Stimulated activated CD4-positive, alpha-beta T cell treated with anti-CD3 and anti-CD28 coated beads, Interleukin-4, amount 100 ng/mL, for 48 hours (primary cell): ENCODE measurements at regions not wholly inside any gene's neighbourhood (a gene's known extent, or its start where the extent isn't known, plus 50 kb on each side); places are given as distances from the start of the nearest gene placed in this dataset.
"Not testable (repeated sequence)": the region's sequence is repeated elsewhere in the genome, so short reads cannot be mapped to it uniquely, and the experiment has no call there.

Experiments used
- DNase-seq, 2 donors: peaks; one replicate each; pipeline ENCODE4 v3.0.0-alpha.2; 2020; ENCODE audit warnings: low read depth in 2 of 2

- DNase-seq: no peak
Measured at GRCh38 chr14:53742233-53742620, 214.4 kb downstream of the BMP4 start.

DNA sequence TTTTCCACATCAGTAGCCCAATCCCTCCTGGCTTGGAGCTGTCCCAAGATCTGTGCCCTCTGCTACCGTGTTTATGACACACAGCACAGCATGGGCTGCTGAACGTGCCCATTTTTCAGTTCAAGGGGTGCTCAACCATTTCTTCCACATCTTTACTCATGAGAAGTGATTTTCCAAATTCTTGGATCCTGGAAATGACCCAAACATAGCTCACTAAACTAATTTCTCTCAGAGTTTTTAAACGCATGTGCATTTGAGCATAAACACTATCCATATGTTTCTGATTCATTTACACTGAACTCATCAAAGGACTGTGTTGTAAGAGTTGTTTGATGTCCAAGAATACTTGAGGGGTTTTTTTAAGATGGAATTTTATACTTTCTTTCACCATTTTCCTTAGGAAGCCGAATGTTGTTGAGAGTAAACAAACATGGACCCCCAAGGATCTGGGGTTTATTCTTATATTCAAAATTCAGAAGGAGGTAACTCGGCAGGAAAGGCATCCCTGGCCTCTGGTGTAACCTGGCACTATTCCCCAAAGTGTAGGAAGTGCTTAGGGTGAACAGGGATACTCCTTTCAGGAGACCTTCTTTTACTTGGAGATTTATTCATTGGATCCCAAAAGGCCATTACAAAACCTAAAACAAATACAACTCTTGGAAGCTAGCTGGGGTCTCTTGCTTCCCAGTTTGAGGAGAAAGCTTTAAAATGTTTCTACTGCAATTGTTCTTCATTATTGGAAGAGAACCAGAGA is 215.0 kb downstream of the BMP4 start:
- DNase-seq: no peak

- DNase-seq: no peak
Measured at GRCh38 chr14:53740570-53740969, 216.1 kb downstream of the BMP4 start.

DNA sequence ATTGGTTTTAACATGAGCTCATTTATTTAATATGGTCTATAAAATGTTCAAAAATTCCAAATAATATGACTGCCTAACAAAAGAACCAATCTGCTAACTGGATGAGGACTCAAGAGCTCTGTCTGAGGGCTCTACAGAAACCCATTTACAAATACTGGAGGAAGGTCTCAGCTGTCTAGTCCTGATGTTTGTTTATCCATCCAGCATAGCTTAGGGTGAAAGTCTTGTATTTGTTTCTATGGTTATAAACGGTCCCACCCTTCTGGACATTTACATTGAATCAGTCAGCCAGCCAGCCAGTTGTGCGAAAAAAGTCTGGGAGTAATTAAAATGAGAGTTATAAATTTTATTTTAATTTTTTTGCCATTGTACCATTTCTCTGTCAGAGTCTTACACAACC is 220.7 kb downstream of the BMP4 start:
- DNase-seq: no peak

GRCh38 chr14:53723221-53723620 is 233.4 kb downstream of the BMP4 start:
- no peak for DNase-seq

DNA sequence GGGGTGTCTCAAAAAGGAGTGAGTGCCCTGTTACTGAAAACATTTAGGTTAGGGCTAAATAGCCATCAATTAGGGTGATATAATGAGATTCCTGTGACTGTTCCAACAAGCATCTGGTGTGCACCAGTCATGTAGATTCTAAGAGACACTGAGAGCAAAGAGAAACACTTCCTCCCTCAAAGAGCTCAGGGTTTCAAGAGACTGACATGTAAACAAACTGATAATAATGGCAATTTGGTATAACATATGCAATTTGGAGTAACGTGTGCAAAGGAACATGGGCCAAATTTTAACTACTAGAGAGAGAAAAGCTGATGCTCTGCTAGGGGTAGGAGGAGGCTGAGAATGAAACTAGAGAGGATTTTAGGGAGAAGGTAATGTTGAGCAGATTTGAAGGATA is 237.1 kb downstream of the BMP4 start:
- no peak for DNase-seq

DNA sequence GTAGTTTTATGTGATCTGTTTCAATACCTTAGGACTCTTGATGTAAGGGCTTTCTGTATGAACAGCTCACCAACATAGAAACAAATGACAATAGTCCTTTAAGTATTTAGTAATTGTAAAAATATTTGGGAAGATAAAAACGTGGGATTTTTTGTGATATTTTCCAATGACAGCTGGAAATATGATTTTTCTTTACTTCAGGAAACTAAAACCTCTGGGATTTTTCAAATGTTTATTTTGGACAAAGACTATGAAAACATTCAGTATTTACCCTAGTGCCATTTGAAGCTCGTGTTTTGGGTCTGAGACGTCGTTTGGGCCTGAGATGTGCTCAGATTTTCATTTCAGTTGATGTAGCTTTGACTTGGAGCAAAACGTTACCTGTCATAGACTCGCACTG is 240.0 kb downstream of the BMP4 start:
- no peak for DNase-seq

DNA sequence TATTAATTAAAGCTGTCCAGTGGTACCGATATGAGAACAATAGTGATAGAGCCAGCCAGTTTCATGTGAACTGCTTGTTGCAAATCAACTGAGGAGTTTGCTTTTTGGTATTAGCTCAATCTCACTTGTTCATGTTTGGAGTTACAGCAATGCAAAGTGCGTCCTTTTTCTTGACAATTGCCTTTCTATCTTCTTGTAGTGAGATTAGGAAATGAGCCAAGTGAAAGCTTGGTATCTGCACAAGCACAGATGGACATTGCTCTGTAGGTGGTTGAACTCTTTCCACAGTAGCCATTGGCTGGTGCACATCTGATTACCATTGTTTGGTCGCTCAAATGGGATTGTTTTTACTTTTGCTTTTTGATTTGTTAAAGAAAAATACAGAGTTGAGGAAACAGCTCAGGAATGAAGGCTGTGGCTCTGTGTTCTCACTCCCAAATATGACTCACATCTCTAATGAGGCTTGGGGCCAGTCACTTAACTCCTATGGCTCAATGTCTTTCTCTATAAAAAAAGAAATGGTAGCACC is 241.4 kb downstream of the BMP4 start:
- no peak for DNase-seq

DNA sequence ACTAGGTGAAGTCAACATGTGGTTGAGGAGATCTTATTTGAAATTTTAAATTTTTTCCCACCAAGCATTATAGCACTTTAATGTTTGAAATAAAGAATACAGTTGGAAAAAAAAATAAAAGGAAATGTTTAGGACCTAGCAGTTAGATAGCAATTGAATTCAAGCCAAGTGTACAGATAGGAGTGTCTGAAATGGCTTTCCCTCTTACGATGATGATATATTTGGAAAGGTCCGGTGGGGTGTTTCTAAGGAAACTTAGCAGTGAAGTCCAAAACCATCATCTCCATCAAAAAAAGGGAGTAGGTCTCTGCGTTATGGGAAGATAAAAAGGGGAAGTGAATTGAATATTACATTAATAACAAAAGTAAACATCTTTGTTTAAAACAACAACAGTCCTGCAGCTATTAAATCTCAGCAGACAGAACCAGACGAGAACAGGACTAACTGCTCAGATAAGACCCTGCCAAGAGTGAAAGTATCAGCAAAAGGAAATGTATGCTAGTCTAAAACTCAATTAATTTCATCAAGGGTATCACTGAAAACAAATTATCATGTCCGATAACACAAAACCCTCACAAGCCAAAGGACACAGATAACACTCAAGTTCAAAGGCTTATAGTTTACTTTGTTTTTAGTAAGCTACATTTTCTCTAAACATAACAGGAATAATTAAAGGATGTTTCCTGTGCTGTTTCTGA is 242.0 kb downstream of the BMP4 start:
- DNase-seq: no peak

DNA sequence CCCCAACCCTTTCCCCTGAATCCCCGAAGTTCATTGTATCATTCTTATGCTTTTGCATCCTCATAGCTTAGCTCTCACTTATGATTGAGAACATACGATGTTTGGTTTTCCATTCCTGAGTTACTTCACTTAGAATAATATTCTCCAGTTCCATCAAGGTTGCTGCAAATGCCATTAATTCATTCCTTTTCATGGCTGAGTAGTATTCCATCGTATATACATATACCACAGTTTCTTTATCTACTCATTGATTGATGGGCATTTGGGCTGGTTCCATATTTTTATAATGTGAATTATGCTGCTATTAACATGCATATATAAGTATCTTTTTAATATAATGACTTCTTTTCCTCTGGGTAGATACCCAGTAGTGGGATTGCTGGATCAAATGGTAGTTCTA is 243.7 kb downstream of the BMP4 start:
- not testable (repeated sequence) for DNase-seq

DNA sequence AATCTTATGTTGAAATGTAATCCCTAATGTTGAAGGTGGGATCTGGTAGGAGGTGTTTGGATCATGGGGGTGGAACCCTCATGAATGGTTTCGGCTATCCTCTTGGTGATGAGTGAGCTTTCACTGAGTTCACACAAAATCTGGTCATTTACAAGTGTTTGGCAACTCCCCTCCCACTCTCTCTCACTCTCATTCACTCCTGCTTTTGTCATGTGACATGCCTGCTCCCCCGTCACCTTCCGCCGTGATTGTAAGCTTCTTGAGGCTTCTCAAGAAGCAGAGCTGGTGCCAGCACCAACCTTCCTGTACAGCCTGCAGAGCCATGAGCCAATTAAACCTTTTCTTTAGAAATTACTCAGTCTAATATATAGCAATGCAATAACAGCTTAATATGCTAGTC is 245.4 kb downstream of the BMP4 start:
- no peak for DNase-seq

- no peak for DNase-seq
Measured at GRCh38 chr14:53710615-53711014, 246.0 kb downstream of the BMP4 start.

DNA sequence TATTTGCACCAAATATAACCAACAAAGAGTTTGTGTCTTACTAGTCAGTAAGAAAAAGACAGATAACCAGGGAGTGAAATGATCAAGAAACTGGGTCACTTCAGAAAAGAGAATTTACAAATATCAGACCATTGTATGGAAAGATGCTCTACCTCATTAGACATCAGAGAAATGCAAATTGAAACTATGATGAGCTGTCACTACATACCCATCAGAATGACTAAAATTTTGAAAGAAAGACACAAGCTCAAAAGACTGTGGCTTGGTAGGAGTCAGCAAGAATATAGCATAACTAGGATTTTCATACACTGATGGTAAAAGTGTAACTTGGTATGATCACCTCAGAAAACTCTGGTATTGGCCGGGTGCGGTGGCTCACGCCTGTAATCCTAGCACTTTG is 247.2 kb downstream of the BMP4 start:
- DNase-seq: no peak

DNA sequence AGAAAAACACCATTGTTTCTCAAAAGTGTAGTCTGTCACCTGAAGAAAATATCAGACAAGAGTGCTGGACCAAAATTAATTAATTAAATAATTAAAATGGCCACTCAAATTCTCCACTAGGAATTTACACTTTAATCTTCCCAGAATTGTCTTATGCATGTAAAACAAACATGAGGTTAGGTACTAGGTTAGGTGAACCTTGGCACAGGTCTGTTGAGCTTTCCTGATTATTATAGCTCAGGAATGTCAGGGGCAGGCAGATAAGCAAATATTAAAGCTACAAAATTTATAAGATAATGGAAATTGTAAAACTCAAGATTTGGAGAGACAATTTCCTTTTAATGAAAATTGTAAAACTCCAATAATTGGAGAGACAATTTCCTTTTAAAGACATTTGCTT is 253.2 kb downstream of the BMP4 start:
- DNase-seq: no peak

DNA sequence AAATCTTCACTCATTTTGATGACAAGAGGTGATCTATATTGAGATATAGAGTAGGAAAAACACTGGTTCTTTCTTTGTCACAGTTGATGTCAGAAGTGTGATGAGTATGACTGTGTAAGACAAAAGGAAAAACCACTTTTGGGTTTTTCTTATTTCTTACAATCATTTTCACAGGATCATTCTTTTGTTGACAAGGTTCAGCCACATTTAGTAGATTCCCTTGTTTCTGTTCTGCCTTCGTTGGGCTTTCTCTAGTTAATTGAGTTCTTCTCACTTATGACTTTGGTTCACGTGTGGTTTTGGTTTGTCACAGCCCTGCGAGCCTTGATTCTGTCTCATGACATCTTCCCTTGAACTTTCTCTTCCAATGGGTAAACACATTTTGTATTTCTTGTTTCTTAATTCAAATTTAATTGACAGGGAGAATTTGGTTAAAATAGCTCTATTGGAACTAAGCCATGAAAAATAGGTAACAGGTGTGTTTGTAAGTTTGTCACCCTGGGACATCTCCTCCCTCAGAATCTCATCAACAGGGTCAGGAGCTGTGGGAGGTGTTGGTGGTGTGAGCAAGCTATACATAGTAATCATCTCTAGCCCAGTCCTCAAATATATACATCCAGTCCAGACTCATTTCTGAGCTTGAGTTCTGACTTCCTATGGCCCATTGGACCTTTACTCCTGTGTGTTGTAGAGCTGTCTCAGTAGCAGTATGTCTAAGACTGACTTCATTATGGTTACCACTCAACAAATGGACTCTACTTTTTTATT is 255.3 kb downstream of the BMP4 start:
- no peak for DNase-seq

- DNase-seq: no peak
Measured at GRCh38 chr14:53696217-53696965, 260.2 kb downstream of the BMP4 start.

DNA sequence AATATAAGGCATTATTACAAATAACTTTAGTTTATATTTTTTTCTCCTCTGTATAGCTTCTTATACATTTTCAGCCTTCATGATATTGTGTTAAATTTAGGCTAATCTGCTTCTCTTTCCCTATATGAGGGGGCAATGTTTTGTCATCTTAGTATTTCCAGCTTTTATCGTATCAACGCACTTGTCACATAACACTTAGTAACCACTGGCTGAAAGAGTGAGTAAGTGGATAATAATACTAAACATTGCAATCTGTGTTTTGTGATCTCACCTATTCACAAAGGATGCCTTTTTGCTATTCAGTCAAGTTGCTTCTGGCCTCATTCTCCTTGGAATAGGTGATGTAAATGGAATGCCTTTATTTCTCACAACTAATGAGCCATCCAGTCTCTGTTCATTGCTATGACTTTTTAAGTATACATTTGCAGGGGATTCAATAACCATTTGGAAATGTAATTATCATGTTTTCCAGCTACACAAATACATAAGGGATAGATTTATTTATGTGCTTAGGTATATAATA is 260.9 kb downstream of the BMP4 start:
- DNase-seq: no peak

DNA sequence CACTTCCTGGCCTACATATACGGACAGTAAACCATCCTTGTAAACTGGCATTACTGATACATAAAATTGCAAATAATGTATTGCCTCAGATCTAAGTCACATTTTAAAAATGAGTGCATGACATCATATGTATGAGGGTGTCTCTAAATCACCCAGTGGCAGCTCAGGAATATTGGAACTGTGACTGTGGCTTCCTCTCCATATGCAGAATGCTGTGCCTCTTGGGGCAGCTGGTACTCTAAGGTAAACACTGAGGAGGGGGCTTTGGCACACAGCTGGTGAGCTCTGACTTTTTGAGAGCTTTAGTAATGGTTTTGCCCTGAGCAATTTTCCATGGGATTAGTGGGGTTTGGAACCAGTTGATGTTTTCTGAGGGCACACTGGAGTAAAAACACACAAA is 263.7 kb downstream of the BMP4 start:
- DNase-seq: no peak

- DNase-seq: no peak
Measured at GRCh38 chr14:53692451-53692850, 264.2 kb downstream of the BMP4 start.

GRCh38 chr14:53683229-53683628 is 273.4 kb downstream of the BMP4 start:
- no peak for DNase-seq

GRCh38 chr14:53672526-53672925 is 284.1 kb downstream of the BMP4 start:
- no peak for DNase-seq

DNA sequence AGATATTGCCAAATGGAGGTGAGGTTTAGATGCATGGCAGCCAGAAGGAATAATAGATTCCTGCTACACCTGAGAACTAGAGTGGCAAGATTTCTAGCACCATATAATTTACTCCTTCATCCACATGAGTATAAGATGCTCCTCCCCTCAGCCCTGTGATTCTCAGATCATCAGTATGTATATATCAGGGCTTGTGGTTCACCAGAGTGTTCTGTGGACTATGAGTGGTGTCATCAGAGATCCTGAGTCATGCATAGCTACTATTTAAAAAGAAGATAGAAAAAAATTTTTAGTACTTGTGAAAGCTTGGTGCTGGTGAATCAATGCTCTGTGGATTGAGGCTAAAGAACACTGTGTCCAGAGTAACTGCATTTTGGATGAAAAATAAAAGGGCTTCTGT is 285.9 kb downstream of the BMP4 start:
- DNase-seq: no peak
